AG10803 (cell line): ENCODE measurements at regions not wholly inside any gene's neighbourhood (a gene's known extent, or its start where the extent isn't known, plus 50 kb on each side); places are given as distances from the start of the nearest gene placed in this dataset.
"Not testable (repeated sequence)": the region's sequence is repeated elsewhere in the genome, so short reads cannot be mapped to it uniquely, and the experiment has no call there.

Experiments
- DNase-seq: peaks from one replicate; pipeline ENCODE4 v3.0.0; 2010; ENCODE audit warnings: low read depth
- H3K4me3 ChIP-seq: 2 replicates; pipeline ENCODE4 v1.5.1; 2011; ENCODE audit warnings: mild to moderate bottlenecking, low read length, control low read depth
- TF ChIP-seq, protein P1 (sequence below): conservative IDR thresholded peaks from 2 replicates; pipeline ENCODE4 v1.5.1; 2011; ENCODE audit warnings: mild to moderate bottlenecking, low read length, control low read depth, inconsistent platforms

DNA sequence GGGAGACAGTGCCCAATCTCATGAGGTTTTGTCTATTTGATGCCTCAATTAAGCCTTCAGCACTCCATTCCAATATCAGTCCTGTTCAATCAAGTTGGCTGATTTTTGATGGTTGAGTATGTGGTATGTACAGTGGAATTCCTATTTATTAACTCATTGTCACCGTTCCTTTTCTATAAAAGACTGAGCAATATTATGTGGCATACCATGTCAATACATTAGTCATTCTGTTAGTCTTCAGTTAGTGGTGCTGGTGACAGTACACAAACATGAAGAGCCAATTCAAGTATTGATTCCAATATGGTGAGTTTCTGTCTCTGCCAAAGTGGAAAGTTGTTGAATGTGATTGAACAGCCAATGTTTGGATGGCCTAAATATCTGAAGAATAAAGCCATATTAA is 1343.9 kb downstream of the SUCLG1 start:
- TF ChIP-seq, protein P1, sequence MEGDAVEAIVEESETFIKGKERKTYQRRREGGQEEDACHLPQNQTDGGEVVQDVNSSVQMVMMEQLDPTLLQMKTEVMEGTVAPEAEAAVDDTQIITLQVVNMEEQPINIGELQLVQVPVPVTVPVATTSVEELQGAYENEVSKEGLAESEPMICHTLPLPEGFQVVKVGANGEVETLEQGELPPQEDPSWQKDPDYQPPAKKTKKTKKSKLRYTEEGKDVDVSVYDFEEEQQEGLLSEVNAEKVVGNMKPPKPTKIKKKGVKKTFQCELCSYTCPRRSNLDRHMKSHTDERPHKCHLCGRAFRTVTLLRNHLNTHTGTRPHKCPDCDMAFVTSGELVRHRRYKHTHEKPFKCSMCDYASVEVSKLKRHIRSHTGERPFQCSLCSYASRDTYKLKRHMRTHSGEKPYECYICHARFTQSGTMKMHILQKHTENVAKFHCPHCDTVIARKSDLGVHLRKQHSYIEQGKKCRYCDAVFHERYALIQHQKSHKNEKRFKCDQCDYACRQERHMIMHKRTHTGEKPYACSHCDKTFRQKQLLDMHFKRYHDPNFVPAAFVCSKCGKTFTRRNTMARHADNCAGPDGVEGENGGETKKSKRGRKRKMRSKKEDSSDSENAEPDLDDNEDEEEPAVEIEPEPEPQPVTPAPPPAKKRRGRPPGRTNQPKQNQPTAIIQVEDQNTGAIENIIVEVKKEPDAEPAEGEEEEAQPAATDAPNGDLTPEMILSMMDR, result no peak
- H3K4me3 ChIP-seq, result no peak overlapping the region
- no peak for DNase-seq

DNA sequence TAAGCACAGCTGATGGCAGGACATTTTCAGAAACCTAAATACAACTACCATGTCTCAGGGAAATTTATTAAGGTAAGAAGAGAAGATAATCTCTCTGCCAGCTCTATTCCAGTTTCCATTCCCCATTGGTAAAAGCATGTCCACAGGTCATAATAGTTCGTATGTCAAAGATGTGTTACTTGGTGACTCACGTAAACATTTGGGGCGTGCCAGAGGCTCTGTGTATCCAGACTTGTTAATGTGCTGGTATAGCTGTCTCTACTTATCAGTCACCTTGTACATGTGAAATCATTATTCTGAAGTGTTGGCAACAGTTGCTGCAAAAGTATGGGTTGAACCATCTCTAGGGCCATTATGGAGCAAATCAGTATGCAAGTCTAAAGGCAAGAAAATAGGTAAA is 1345.1 kb downstream of the SUCLG1 start:
- H3K4me3 ChIP-seq, result no peak overlapping the region
- TF ChIP-seq, protein P1, result no peak
- DNase-seq, result no peak

DNA sequence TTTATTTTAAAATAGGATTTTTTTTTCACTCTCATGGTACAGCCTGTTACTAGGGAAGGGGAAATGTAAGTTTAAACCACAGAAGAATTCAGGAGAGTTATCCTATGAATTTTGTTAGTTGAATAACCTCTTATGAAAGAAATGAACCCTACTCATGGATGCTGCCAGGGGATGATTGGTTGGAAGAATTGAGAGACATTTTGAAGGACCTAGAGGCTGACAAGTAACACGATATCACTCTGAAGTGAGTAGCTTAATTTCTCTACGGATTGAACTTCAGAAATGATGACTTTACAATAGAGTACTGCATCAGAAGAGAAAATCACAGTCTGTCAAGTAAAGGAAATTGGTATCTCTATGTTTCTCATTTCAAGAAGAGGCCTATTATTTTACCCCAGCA is 1346.2 kb downstream of the SUCLG1 start:
- TF ChIP-seq, protein P1, result no peak
- no peak overlapping the region for H3K4me3 ChIP-seq
- DNase-seq, result no peak

DNA sequence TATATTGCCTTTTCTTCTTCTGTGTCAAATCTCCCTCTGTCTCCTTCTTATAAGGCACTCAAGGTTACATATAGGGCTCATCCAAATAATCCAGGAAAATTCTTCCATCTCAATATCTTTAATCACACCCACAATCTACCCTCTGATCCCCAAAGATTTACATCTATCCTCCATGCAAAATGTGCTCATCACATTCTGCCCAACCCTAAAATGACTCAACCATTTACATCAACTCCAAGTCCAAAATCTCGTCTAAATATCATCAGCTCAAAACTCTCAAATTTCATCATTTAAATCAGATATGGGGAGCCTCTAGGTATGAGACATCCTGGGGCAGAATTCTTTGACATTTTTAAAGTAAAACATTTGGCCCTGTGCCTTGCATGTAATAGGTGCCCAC is 1349.8 kb downstream of the SUCLG1 start:
- H3K4me3 ChIP-seq, result no peak overlapping the region
- no peak for DNase-seq
- TF ChIP-seq, protein P1, result no peak

DNA sequence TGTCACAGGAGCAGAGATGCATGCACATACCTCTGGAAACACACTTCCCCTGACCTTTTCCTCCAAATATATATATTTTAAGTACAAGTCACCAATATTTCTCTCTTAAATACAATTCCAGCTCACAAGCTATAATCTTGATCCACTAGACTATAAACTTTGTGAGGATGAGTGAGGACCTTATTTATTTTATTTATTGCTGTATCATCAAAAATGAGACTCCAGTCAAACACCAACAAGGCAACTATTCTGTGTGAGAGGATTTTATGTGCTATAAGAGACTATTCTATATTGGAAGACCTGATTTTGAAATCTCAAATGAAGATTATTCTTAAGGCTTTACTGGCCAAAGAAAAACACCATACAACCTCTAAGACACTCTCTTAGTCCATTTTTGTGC is 1352.2 kb downstream of the SUCLG1 start:
- H3K4me3 ChIP-seq, result no peak overlapping the region
- DNase-seq, result no peak
- TF ChIP-seq, protein P1, result no peak

DNA sequence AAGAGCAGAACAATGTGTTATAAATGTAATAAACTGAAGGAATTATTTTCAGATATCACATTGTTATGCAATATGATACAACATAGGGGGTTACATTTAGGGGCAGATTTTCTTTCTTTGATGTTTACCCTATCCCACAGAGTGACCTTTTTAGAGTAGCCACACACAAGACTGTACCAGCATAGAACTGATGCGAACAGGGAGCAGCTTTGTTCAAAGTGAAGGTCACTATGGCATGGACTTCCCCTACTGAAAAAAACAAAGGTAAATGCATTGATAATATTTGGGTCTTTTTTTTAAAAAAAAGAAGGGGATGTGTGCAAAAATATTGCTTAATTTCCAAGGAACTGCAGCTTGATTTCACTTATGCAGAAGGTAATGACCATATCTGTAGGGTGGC is 1354.9 kb downstream of the SUCLG1 start:
- no peak for DNase-seq
- no peak overlapping the region for H3K4me3 ChIP-seq
- TF ChIP-seq, protein P1, result no peak

DNA sequence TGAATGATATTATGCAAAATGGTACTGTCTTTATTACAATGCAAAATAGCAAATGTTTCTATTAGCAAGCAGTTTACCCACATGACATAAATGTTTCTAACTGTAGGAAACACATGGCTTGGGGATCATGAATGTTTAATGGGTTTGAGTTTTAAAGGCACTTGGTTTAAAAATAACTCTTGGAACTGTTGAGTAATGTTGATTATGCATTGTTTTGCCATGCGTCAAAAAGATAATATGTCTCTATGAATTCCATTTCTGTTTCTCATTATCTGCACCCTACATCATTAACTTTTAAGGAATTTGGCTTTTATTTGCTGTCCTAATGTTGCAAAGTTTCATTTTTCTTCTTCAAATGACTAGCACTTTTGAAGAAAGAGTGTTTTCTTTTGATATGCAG is 1355.5 kb downstream of the SUCLG1 start:
- TF ChIP-seq, protein P1, result no peak
- H3K4me3 ChIP-seq, result no peak overlapping the region
- peak; percentile 84 for DNase-seq

DNA sequence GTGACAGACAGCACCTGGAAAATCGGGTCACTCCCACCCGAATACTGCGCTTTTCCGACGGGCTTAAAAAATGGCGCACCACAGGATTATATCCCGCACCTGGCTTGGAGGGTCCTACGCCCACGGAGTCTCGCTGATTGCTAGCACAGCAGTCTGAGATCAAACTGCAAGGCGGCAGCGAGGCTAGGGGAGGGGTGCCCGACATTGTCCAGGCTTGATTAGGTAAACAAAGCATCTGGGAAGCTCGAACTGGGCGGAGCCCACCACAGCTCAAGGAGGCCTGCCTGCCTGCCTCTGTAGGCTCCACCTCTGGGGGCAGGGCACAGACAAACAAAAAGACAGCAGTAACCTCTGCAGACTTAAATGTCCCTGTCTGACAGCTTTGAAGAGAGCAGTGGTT is 1370.0 kb downstream of the SUCLG1 start:
- H3K4me3 ChIP-seq, DNase-seq: not testable (repeated sequence)
